Thyroid gland (tissue), 4 donors: ENCODE measurements at regions not wholly inside any gene's neighbourhood (a gene's known extent, or its start where the extent isn't known, plus 50 kb on each side); places are given as distances from the start of the nearest gene placed in this dataset.
"Not testable (repeated sequence)": the region's sequence is repeated elsewhere in the genome, so short reads cannot be mapped to it uniquely, and the experiment has no call there.

Experiments
- CTCF ChIP-seq, 6 experiments: fragments of 200-600 bp in 3 of 6; fragments of 450-650 bp in 3 of 6; sonication (generic) in 3 of 6; IDR thresholded peaks; one replicate each; pipeline ENCODE4 v1.5.1; 2016 to 2019; ENCODE audit warnings: antibody characterized with exemption in 6 of 6, mild to moderate bottlenecking in 2 of 6, inconsistent platforms in 1 of 6, moderate library complexity in 1 of 6
- POLR2A ChIP-seq, 2 donors: fragments of 450-650 bp; IDR thresholded peaks; one replicate each; pipeline ENCODE4 v1.6.1; 2017; ENCODE audit warnings: antibody characterized with exemption in 2 of 2, mild to moderate bottlenecking in 2 of 2, moderate library complexity in 1 of 2

- not testable (repeated sequence) for TF ChIP-seq POLR2A, CTCF (IDR thresholded peaks at IDR 0.05)
Measured at GRCh38 chr6:112427011-112427410, 79.9 kb downstream of the RFPL4B start.
